GM12878 (cell line): ENCODE measurements at regions not wholly inside any gene's neighbourhood (a gene's known extent, or its start where the extent isn't known, plus 50 kb on each side); places are given as distances from the start of the nearest gene placed in this dataset.

Experiments
- ATAC-seq: fragments of 200-7000 bp; cut with Tn5 transposase; 3 replicates; pipeline ENCODE4 v1.9.1; 2020; ENCODE audit warnings: mild to moderate bottlenecking, moderate library complexity
- BruUV-seq: library from RNA; stranded (reverse); fragments of 400-500 nt; replicated peaks from 2 replicates; lab custom pipeline; 2021; lab: Mats Ljungman, UMichigan
- CTCF ChIA-PET: fragments of 300-600 bp; sonication (Branson Sonifier 250); formaldehyde crosslinking; extraction: SDS; loops from one replicate; lab custom pipeline; 2021; ENCODE audit warnings: inconsistent platforms; lab: Yijun Ruan, JAX
- POLR2A ChIA-PET: fragments of 350-600 bp; formaldehyde crosslinking; extraction: SDS; loops from one replicate; lab custom pipeline; 2021; ENCODE audit warnings: inconsistent platforms; lab: Charles Lee
- RAD21 ChIA-PET: fragments of 300-600 bp; sonication (Branson Sonifier 250); formaldehyde crosslinking; loops from one replicate; lab custom pipeline; 2023; ENCODE audit warnings: antibody characterized with exemption; ENCODE audit not compliant: unreplicated experiment; lab: Charles Lee
- SMC1A ChIA-PET: fragments of 300-600 bp; sonication (Branson Sonifier 250); formaldehyde crosslinking; loops from one replicate; lab custom pipeline; 2023; ENCODE audit not compliant: unreplicated experiment, uncharacterized antibody; lab: Charles Lee
- DNase-seq: peaks from one replicate; pipeline ENCODE4 v3.0.0-alpha.2; 2011; ENCODE audit warnings: low read depth, low spot score
- FAIRE-seq: peaks from 3 replicates; lab custom pipeline; 2011; peaks lifted over from hg19 to GRCh38; lab: Jason Lieb, UNC
- H2AFZ ChIP-seq: 2 replicates; pipeline ENCODE4 v1.6.0; 2011; ENCODE audit warnings: low read depth, low read length, control low read depth; ENCODE audit not compliant: control insufficient read depth
- H3K27ac ChIP-seq: 2 replicates; pipeline ENCODE4 v1.5.1; 2011; ENCODE audit warnings: control low read depth; ENCODE audit not compliant: control insufficient read depth, insufficient read depth
- H3K27me3 ChIP-seq, 2 experiments: replicated peaks in 1 of 2; 2 replicates each; pipeline versions ENCODE4 v1.6.0 to v1.6.1; 2011; ENCODE audit warnings: low read length in 1 of 2; ENCODE audit not compliant: control insufficient read depth in 2 of 2, insufficient read depth in 2 of 2
- H3K36me3 ChIP-seq, 2 experiments: 2 replicates each; pipeline ENCODE4 v1.5.1; 2011; ENCODE audit warnings: low read length in 1 of 2; ENCODE audit not compliant: control insufficient read depth in 2 of 2, insufficient read depth in 2 of 2
- H3K4me1 ChIP-seq: 2 replicates; pipeline ENCODE4 v1.6.1; 2011; ENCODE audit warnings: mild to moderate bottlenecking, low read length, moderate library complexity, mixed read lengths; ENCODE audit not compliant: control insufficient read depth, insufficient read depth
- H3K4me2 ChIP-seq: 2 replicates; pipeline ENCODE4 v1.6.0; 2011; ENCODE audit warnings: control low read depth; ENCODE audit not compliant: control insufficient read depth, insufficient read depth
- H3K4me3 ChIP-seq: fragments of 200-600 bp; sonication (generic); 2 replicates; pipeline ENCODE4 v1.5.1; 2016
- H3K79me2 ChIP-seq: 2 replicates; pipeline ENCODE4 v1.6.0; 2011; ENCODE audit warnings: low read length; ENCODE audit not compliant: control insufficient read depth, insufficient read depth
- H3K9ac ChIP-seq: 2 replicates; pipeline ENCODE4 v1.8.0; 2011; ENCODE audit warnings: low read length, control low read depth, mixed read lengths; ENCODE audit not compliant: control insufficient read depth, insufficient read depth
- H3K9me3 ChIP-seq: replicated peaks from 3 replicates; pipeline ENCODE4 v1.5.1; 2011; ENCODE audit warnings: mild to moderate bottlenecking, low read length; ENCODE audit not compliant: control insufficient read depth, insufficient read depth
- H4K20me1 ChIP-seq: 2 replicates; pipeline ENCODE4 v1.6.0; 2011; ENCODE audit not compliant: control insufficient read depth, insufficient read depth
- CBX3 ChIP-seq: fragments of 200-600 bp; sonication (generic); IDR thresholded peaks from 2 replicates; pipeline ENCODE4 v1.6.1; 2016; ENCODE audit warnings: low read depth, borderline replicate concordance
- EED ChIP-seq: sonication (generic); IDR thresholded peaks from 2 replicates; pipeline ENCODE4 v1.6.1; 2016; ENCODE audit warnings: antibody characterized with exemption, low read depth
- ETV6 ChIP-seq, 2 experiments: fragments of 450-650 bp in 1 of 2; IDR thresholded peaks in 1 of 2; conservative IDR thresholded peaks in 1 of 2; 2 replicates each; pipeline ENCODE4 v1.6.1; 2014; ENCODE audit warnings: antibody characterized with exemption in 1 of 2, borderline replicate concordance in 1 of 2, low read depth in 1 of 2, mild to moderate bottlenecking in 1 of 2, moderate library complexity in 1 of 2
- IKZF2 ChIP-seq, 2 experiments: fragments of 450-650 bp; IDR thresholded peaks; 2 replicates each; pipeline ENCODE4 v1.6.1; 2017; ENCODE audit warnings: mild to moderate bottlenecking in 2 of 2, moderate library complexity in 2 of 2
- JUND ChIP-seq: IDR thresholded peaks from 2 replicates; pipeline ENCODE4 v1.6.1; 2012; ENCODE audit warnings: low read depth, mild to moderate bottlenecking, low read length, improper control_type of control experiment, moderate library complexity
- POLR2AphosphoS5 ChIP-seq: IDR thresholded peaks from 2 replicates; pipeline ENCODE4 v1.6.1; 2011; ENCODE audit warnings: mild to moderate bottlenecking, low read length, inconsistent platforms
- SPI1 ChIP-seq: IDR thresholded peaks from 2 replicates; pipeline ENCODE4 v1.6.1; 2011; ENCODE audit warnings: low read depth, mild to moderate bottlenecking, low read length, moderate library complexity, borderline replicate concordance; ENCODE audit not compliant: insufficient read depth
- STAT1 ChIP-seq: fragments of 450-650 bp; conservative IDR thresholded peaks from 2 replicates; pipeline ENCODE4 v1.6.1; 2014; ENCODE audit warnings: antibody characterized with exemption, mild to moderate bottlenecking
- TAF1 ChIP-seq: IDR thresholded peaks from 2 replicates; pipeline ENCODE4 v1.6.1; 2011; ENCODE audit warnings: mild to moderate bottlenecking, low read depth, low read length, borderline replicate concordance
- TCF12 ChIP-seq: IDR thresholded peaks from 2 replicates; pipeline ENCODE4 v1.6.1; 2011; ENCODE audit warnings: low read depth, mild to moderate bottlenecking, low read length
- ZNF24 ChIP-seq: fragments of 450-650 bp; IDR thresholded peaks from 2 replicates; pipeline ENCODE4 v1.6.1; 2017; ENCODE audit warnings: antibody characterized with exemption, mild to moderate bottlenecking
- ZNF384 ChIP-seq: IDR thresholded peaks from 2 replicates; pipeline ENCODE4 v1.6.1; 2012; ENCODE audit warnings: low read depth, mild to moderate bottlenecking, low read length, improper control_type of control experiment, borderline replicate concordance
- ZNF622 ChIP-seq: fragments of 450-650 bp; IDR thresholded peaks from 2 replicates; pipeline ENCODE4 v1.6.1; 2017; ENCODE audit warnings: mild to moderate bottlenecking, inconsistent platforms
- WGBS: methylation state at CpG from one replicate; pipeline ENCODE4 v1.1.6; 2016; ENCODE audit warnings: low lambda C conversion rate; ENCODE audit not compliant: insufficient replicate concordance, insufficient coverage; ENCODE audit errors: missing lambda C conversion rate; 5-methylcytosine and 5-hydroxymethylcytosine counted together
- in situ Hi-C: fragments of 300-500 bp; cut with MboI; formaldehyde crosslinking; loops from 9 replicates; pipeline ENCODE4 v1.14.3; 2018; ENCODE audit warnings: mixed read lengths
- intact Hi-C: fragments of 100-400 bp; cut with micrococcal nuclease; formaldehyde crosslinking; loops from one replicate; pipeline ENCODE4 v1.14.2; 2022; ENCODE audit not compliant: unreplicated experiment
- TF ChIP-seq, protein P1 (sequence below), 3 experiments: IDR thresholded peaks in 2 of 3; conservative IDR thresholded peaks in 1 of 3; 2 replicates each; pipeline ENCODE4 v1.5.1; 2011; ENCODE audit warnings: low read depth in 3 of 3, low read length in 3 of 3, mild to moderate bottlenecking in 3 of 3, control low read depth in 2 of 3, moderate library complexity in 2 of 3, inconsistent platforms in 1 of 3, mixed read lengths in 1 of 3; ENCODE audit not compliant: control insufficient read depth in 2 of 3, insufficient read depth in 1 of 3; ENCODE audit errors: extremely low read depth in 1 of 3

DNA sequence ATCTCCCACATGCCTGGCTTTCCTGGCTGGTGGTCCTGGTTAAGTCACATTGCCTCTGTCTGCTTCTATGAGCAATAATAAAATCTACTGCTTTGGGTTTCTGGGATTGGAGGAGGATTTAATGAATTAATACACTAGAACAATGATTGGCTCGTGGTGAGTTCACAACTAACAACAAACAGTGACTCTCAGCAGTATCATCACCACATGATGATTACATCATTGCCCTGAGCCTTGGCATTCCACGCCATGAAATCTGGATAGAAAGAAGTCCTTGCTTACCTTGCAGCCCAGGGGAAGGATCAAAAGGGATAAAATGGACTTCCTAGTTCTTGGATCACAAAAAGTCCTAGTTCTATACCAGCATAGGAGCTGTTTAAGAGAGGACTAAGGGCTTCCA lies 1069.0 kb downstream of the VRK1 start:
- no peak for TF ChIP-seq ETV6 (conservative IDR thresholded peaks at IDR 0.05 in 1 of 2, IDR thresholded peaks at IDR 0.05 in 1 of 2; ENCODE audit: borderline replicate concordance in 1 of 2, low read depth in 1 of 2)
- TF ChIP-seq POLR2AphosphoS5, result no peak
- TF ChIP-seq STAT1, result no peak
- no peak for TF ChIP-seq TAF1
- TF ChIP-seq ZNF24, result no peak
- TF ChIP-seq SPI1, result no peak
- no peak for TF ChIP-seq JUND
- TF ChIP-seq ZNF384, result no peak
- no peak for TF ChIP-seq ZNF622
- TF ChIP-seq, protein P1, sequence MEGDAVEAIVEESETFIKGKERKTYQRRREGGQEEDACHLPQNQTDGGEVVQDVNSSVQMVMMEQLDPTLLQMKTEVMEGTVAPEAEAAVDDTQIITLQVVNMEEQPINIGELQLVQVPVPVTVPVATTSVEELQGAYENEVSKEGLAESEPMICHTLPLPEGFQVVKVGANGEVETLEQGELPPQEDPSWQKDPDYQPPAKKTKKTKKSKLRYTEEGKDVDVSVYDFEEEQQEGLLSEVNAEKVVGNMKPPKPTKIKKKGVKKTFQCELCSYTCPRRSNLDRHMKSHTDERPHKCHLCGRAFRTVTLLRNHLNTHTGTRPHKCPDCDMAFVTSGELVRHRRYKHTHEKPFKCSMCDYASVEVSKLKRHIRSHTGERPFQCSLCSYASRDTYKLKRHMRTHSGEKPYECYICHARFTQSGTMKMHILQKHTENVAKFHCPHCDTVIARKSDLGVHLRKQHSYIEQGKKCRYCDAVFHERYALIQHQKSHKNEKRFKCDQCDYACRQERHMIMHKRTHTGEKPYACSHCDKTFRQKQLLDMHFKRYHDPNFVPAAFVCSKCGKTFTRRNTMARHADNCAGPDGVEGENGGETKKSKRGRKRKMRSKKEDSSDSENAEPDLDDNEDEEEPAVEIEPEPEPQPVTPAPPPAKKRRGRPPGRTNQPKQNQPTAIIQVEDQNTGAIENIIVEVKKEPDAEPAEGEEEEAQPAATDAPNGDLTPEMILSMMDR (IDR thresholded peaks at IDR 0.05 in 2 of 3, conservative IDR thresholded peaks at IDR 0.05 in 1 of 3; ENCODE audit: control insufficient read depth in 2 of 3, extremely low read depth in 1 of 3, insufficient read depth in 1 of 3, low read depth in 3 of 3, low read length in 3 of 3), result no peak
- TF ChIP-seq TCF12, result no peak
- no peak for TF ChIP-seq EED
- no peak for TF ChIP-seq IKZF2 (IDR thresholded peaks at IDR 0.05)
- TF ChIP-seq CBX3, result no peak
- in situ Hi-C loops (no loop called here), intact Hi-C loops (no loop called here)
- Histone ChIP-seq H3K4me2 (no peak overlapping the region), H3K27ac (no peak overlapping the region), H3K27me3 (no peaks in the 10 kb centered on the region), H2AFZ (no peak overlapping the region), H4K20me1 (no peaks in the 10 kb centered on the region), H3K36me3 (no peaks in the 10 kb centered on the region), H3K4me3 (no peak overlapping the region), H3K4me1 (no peaks in the 10 kb centered on the region), H3K79me2 (no peaks in the 10 kb centered on the region), H3K9ac (no peak overlapping the region), H3K9me3 (no peaks in the 10 kb centered on the region)
- ChIA-PET POLR2A (no interaction called here), CTCF (no interaction called here), RAD21 (no interaction called here), SMC1A (no interaction called here)
- FAIRE-seq, result no peak
- WGBS, result 0% methylated on average over 2 of the region's 2 CpGs
- DNase-seq, result no peak
- no peak for ATAC-seq
- no TSS peak for BruUV-seq
